Uterus (tissue), 2 donors: ENCODE measurements at regions not wholly inside any gene's neighbourhood (a gene's known extent, or its start where the extent isn't known, plus 50 kb on each side); places are given as distances from the start of the nearest gene placed in this dataset.

ENCODE experiments used
- CTCF ChIP-seq, 4 experiments: fragments of 200-600 bp in 2 of 4; fragments of 450-650 bp in 2 of 4; sonication (generic) in 2 of 4; IDR thresholded peaks; one replicate each; pipeline ENCODE4 v1.5.1; 2016 to 2019; ENCODE audit warnings: antibody characterized with exemption in 4 of 4, mild to moderate bottlenecking in 2 of 4, moderate library complexity in 1 of 4
- POLR2A ChIP-seq, 2 donors: fragments of 450-650 bp; IDR thresholded peaks; one replicate each; pipeline ENCODE4 v1.6.1; 2016; ENCODE audit warnings: antibody characterized with exemption in 2 of 2, mild to moderate bottlenecking in 1 of 2, moderate library complexity in 1 of 2

GRCh38 chr19:31883296-31883990 is 462.0 kb upstream of the ZNF507 start:
- TF ChIP-seq POLR2A (IDR thresholded peaks at IDR 0.05) (no peak), CTCF (IDR thresholded peaks at IDR 0.05) (no peak)
